ENCODE measurements at regions not wholly inside any gene's neighbourhood (a gene's known extent, or its start where the extent isn't known, plus 50 kb on each side); places are given as distances from the start of the nearest gene placed in this dataset.
"Not testable (repeated sequence)": the region's sequence is repeated elsewhere in the genome, so short reads cannot be mapped to it uniquely, and the experiment has no call there.

DNA sequence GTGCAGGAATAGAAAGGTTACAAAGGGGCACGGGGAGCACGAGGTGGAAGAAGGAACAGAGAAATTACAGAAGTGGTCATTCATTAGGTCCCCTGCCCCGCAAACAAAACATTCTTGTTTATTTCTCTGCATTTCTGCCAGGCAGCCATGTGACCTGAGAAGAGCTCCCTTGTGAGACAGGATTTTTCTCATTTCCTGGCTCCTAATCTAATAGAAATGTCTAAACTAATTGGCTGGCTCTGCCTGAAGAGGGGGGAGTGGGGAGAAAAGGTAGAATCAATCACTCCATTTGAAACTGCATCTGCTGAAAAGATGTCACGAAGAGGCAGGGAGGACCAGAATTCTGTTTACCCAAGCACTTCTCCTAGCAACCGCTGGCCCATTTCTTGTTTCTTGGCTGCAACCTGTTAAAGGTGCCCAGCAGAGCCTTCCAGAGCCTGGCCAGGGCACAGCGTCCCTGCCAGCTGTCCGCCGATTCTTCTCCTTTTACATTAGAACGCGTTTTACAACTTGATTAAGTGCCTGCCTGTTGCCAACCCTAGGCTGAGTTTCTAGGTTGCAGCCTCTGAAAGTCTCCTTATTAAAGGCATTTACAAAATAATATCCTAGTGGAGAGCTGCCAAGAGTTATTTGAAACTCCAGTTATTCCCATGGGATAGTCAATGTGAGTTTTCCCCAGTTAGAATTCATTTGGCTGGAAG lies 1227.6 kb downstream of the TYW1 start:
- Histone ChIP-seq H3K9me3 (no peaks in the 10 kb centered on the region), H3K27me3 (peaks cover 3% of the 10 kb centered on the region), H3K36me3 (no peaks in the 10 kb centered on the region), H3K4me3 (no peak overlapping the region), H3K27ac (no peak overlapping the region), H3K4me1 (peaks cover 3% of the 10 kb centered on the region)
- 15% methylated on average over 10 of the region's 10 CpGs for WGBS
- DNase-seq (ENCODE audit: low spot score in 2 of 2) = no peak
- TF ChIP-seq POLR2AphosphoS5 (IDR thresholded peaks at IDR 0.05) = no peak
- TF ChIP-seq, protein P1, sequence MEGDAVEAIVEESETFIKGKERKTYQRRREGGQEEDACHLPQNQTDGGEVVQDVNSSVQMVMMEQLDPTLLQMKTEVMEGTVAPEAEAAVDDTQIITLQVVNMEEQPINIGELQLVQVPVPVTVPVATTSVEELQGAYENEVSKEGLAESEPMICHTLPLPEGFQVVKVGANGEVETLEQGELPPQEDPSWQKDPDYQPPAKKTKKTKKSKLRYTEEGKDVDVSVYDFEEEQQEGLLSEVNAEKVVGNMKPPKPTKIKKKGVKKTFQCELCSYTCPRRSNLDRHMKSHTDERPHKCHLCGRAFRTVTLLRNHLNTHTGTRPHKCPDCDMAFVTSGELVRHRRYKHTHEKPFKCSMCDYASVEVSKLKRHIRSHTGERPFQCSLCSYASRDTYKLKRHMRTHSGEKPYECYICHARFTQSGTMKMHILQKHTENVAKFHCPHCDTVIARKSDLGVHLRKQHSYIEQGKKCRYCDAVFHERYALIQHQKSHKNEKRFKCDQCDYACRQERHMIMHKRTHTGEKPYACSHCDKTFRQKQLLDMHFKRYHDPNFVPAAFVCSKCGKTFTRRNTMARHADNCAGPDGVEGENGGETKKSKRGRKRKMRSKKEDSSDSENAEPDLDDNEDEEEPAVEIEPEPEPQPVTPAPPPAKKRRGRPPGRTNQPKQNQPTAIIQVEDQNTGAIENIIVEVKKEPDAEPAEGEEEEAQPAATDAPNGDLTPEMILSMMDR (IDR thresholded peaks at IDR 0.05) = no peak
- no peak for TF ChIP-seq EP300 (IDR thresholded peaks at IDR 0.05)
- TF ChIP-seq POLR2A (IDR thresholded peaks at IDR 0.05) = no peak

DNA sequence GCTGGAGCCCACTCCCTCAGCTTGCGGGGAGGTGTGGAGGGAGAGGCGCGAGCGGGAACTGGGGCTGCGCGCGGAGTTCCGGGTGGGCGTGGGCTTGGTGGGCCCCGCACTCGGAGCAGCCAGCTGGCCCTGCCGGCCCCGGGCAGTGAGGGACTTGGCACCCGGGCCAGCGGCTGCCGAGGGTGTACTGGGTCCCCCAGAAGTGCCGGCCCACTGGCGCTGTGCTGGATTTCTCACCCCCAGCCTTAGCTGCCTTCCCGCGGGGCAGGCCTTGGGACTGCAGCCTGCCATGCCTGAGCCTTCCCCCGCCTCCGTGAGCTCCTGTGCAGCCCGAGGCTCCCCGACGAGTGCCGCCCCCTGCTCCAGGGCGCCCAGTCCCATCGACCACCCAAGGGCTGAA lies 1234.4 kb downstream of the TYW1 start:
- not testable (repeated sequence) for DNase-seq (ENCODE audit: low spot score in 2 of 2); H3K36me3 ChIP-seq; H3K4me1 ChIP-seq; H3K4me3 ChIP-seq; H3K27ac ChIP-seq; H3K27me3 ChIP-seq; H3K9me3 ChIP-seq
- WGBS = 93% methylated on average over 3 of the region's 28 CpGs

DNA sequence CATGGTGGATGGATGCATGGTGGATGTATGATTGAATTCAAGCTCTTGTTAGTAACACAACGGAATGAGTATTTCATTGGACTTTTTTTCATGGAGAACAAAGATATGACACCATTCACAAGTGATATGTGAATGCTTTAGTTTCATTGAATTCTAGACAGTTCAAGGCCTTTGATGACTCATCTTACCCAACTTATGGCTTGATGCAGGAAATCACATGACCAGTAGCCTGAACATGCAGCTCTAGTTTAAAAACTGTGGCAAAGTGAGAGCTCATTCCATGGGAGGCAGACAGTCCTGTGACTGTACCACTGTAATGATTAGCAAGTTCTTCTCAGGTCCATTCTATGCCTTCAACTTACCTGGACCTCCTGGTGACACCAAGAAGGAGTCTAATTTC lies 1239.3 kb downstream of the TYW1 start:
- Histone ChIP-seq H3K4me3 (no peak overlapping the region), H3K36me3 (no peaks in the 10 kb centered on the region), H3K4me1 (no peaks in the 10 kb centered on the region), H3K9me3 (no peaks in the 10 kb centered on the region), H3K27ac (no peak overlapping the region), H3K27me3 (no peaks in the 10 kb centered on the region)
- DNase-seq (ENCODE audit: low spot score in 2 of 2) = no peak
- 91% methylated on average over 1 of the region's 1 CpG for WGBS
- no peak for TF ChIP-seq POLR2AphosphoS5 (IDR thresholded peaks at IDR 0.05)
- no peak for TF ChIP-seq EP300 (IDR thresholded peaks at IDR 0.05)
- no peak for TF ChIP-seq POLR2A (IDR thresholded peaks at IDR 0.05)
- TF ChIP-seq, protein P1 (IDR thresholded peaks at IDR 0.05) = no peak

DNA sequence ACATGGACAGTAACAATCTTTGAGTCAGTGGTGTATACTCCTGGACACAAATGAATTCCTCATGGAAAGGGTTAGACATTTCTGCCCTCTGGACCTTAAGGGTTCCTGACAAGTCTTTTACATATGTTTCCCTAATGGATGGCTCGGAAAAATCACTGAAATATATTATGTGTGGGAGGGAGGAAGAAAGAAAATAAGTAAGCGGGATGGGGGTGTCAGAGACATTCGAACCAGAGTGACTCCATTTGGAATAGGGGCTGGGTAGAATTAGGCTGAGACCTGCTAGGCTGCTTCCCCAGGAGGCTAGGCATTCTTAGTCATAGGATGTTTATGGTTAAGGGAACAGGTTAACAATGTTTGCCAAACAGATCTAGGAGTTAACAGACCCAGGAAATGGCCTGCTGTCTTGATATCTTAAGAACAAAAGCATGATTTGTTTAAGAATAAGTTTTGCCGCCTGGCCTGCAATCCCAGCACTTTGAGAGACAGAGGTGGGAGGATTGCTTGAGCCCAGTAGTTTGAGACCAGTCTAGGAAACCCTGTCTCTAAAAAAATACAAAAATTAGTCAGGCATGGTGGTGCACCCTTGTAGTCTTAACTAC lies 1241.7 kb downstream of the TYW1 start:
- WGBS = 77% methylated on average over 4 of the region's 4 CpGs
- H3K27me3 ChIP-seq = no peaks in the 10 kb centered on the region
- no peak overlapping the region for H3K4me3 ChIP-seq

DNA sequence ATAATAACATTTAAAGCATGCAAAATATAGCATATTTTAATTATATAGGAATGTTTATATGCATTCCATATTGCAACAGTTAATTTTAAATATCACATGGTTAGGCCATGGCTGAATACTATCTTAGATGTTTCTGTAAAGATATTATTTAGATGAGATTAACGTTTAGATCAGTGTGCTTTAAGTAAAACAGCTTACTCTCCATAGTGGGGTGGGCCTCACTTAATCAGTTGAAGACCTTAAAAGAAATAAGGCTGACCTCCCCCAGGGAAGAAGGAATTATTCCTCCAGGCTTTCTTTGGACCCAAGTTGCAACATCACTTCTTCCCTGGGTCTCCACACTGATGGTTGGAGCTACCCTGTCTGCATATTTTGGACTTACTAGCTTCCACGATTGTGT lies 1246.5 kb downstream of the TYW1 start:
- Histone ChIP-seq H3K27ac (no peak overlapping the region), H3K36me3 (no peaks in the 10 kb centered on the region), H3K27me3 (peaks cover 3% of the 10 kb centered on the region), H3K9me3 (peaks cover 7% of the 10 kb centered on the region), H3K4me3 (no peak overlapping the region), H3K4me1 (peaks cover 15% of the 10 kb centered on the region)
- 84% methylated on average over 2 of the region's 2 CpGs for WGBS
- no peak for DNase-seq (ENCODE audit: low spot score in 2 of 2)
- TF ChIP-seq, protein P1 (IDR thresholded peaks at IDR 0.05) = no peak
- TF ChIP-seq POLR2A (IDR thresholded peaks at IDR 0.05) (no peak), POLR2AphosphoS5 (IDR thresholded peaks at IDR 0.05) (no peak), EP300 (IDR thresholded peaks at IDR 0.05) (no peak)

More for the DNA sequence above, 1241.7 kb downstream of the TYW1 start:
- H3K9me3 ChIP-seq = peaks cover 7% of the 10 kb centered on the region
- H3K4me1 ChIP-seq = no peaks in the 10 kb centered on the region
- no peak for DNase-seq (ENCODE audit: low spot score in 2 of 2)
- no peak overlapping the region for H3K27ac ChIP-seq
- no peaks in the 10 kb centered on the region for H3K36me3 ChIP-seq
- TF ChIP-seq, protein P1 (IDR thresholded peaks at IDR 0.05) = no peak
- no peak for TF ChIP-seq POLR2A (IDR thresholded peaks at IDR 0.05)
